Large intestine (tissue), 3 donors: ENCODE measurements at regions not wholly inside any gene's neighbourhood (a gene's known extent, or its start where the extent isn't known, plus 50 kb on each side); places are given as distances from the start of the nearest gene placed in this dataset.

ENCODE experiments used
- DNase-seq, 2 donors: peaks; one replicate each; pipeline versions ENCODE4 v3.0.0 to v3.0.0-alpha.2; 2013
- H3K27ac ChIP-seq: one replicate; pipeline ENCODE4 v1.5.1; 2013; ENCODE audit warnings: low read length
- H3K27me3 ChIP-seq: 2 replicates; pipeline ENCODE4 v1.6.1; 2013; ENCODE audit warnings: low read length; ENCODE audit not compliant: control insufficient read depth, insufficient read depth
- H3K36me3 ChIP-seq: 2 replicates; pipeline ENCODE4 v1.6.1; 2013; ENCODE audit warnings: low read length; ENCODE audit not compliant: control insufficient read depth, insufficient read depth
- H3K4me1 ChIP-seq: one replicate; pipeline ENCODE4 v1.6.1; 2013; ENCODE audit warnings: low read length; ENCODE audit not compliant: control insufficient read depth, insufficient read depth
- H3K4me3 ChIP-seq: one replicate; pipeline ENCODE4 v1.5.1; 2013; ENCODE audit warnings: low read length
- H3K9me3 ChIP-seq: one replicate; pipeline ENCODE4 v1.6.1; 2013; ENCODE audit warnings: mild to moderate bottlenecking, low read depth, low read length, moderate library complexity; ENCODE audit not compliant: control insufficient read depth
- whole genome bisulfite sequencing: methylation state at CpG from one replicate; pipeline ENCODE4 v1.1.5; 2013; ENCODE audit warnings: low lambda C conversion rate; ENCODE audit not compliant: insufficient coverage; 5-methylcytosine and 5-hydroxymethylcytosine counted together

DNA sequence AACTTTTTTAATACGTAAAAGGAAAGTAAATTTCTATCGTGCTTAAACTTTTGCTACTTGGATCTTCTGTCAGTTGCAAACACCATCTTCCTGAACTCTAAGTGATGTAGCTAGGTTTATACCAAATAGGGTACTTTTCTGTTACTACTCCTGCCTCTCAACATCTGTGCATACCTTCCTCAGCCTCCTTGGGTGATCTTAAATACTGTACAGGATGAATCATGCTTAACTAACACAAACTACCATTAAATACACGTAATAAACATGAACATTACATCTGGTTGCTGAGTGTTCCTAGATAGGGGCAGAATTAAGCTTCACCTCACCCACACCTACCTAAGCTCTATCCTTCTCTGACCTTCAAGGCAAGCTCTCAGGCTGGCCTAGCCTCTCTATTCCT is 398.0 kb downstream of the TXNL1 start:
- Histone ChIP-seq H3K27ac (no peak overlapping the region), H3K4me1 (no peaks in the 10 kb centered on the region), H3K9me3 (no peaks in the 10 kb centered on the region), H3K27me3 (no peaks in the 10 kb centered on the region), H3K4me3 (no peak overlapping the region), H3K36me3 (no peaks in the 10 kb centered on the region)
- no peak for DNase-seq
- WGBS: 77% methylated on average over 2 of the region's 3 CpGs

DNA sequence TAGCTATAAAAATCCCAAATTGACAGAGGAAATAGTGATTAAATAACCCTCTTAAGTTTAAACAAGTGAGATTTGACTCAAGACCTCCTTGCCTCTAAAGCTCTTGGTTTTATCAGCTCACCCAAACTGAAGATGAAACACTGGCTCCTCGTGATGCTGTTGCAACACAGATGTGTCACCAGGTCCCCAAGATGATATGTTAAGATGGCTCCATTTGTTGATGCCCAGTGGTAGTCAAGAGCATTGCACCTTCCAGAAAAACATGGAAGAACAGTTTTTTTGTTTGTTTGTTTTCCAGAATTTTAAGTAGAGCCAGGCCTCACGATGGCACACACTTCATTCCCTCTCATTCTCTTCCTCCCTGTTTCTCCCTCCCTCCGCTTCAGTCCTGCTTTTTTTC is 399.8 kb downstream of the TXNL1 start:
- Histone ChIP-seq H3K27me3 (no peaks in the 10 kb centered on the region), H3K36me3 (no peaks in the 10 kb centered on the region), H3K4me1 (no peaks in the 10 kb centered on the region), H3K27ac (no peak overlapping the region), H3K4me3 (no peak overlapping the region), H3K9me3 (no peaks in the 10 kb centered on the region)
- no peak for DNase-seq
- WGBS: 80% methylated on average over 2 of the region's 3 CpGs

DNA sequence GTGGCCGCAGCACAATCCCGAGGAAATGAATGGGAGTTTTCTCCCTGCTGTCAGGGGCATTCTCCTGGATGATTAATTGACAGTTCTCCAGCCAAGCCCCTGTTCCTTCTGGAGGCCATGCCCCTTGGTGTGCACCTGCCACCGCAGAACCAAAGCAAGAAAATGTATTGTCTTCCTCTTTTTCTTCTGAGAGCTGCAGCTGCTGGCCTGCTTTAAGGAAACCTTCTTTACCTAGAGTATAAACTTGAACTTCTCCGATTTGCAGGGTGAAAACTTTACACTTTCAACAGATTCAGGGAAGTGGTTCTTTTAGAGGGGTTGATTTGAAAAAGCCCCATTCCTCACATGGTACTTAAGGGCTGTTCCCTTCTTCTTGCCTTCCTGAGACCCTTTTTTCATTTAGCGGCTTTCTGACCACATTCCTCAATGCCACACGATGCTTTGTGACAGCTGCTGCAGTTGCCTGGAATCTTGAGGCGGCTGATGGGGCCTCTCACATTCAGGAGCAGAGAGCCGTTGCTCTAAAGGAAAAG is 402.8 kb downstream of the TXNL1 start:
- no CpG with 5 or more reads among the region's 8 CpGs for WGBS
- Histone ChIP-seq H3K4me1 (no peaks in the 10 kb centered on the region), H3K9me3 (no peaks in the 10 kb centered on the region), H3K27me3 (no peaks in the 10 kb centered on the region), H3K27ac (no peak overlapping the region), H3K36me3 (no peaks in the 10 kb centered on the region), H3K4me3 (no peak overlapping the region)
- DNase-seq: no peak

DNA sequence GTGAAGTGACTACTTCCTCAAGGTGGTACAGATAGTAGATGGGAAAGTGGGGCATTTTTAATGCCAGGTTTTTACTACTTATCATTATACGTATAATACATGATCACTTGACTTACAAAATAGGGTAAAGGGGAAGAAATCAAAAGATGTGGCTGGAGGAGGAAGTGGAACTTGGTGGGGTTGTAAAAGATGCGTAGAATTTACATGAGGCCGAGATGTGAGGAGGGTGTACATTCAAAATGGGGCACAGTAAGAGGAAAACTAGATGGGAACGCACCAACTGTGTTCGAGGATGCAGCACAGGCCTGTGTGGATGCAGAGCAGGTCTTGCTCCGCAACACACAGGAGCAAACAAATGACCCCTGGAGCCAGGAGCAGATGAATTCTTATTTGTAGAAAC is 403.3 kb downstream of the TXNL1 start:
- WGBS: 83% methylated on average over 1 of the region's 6 CpGs
- Histone ChIP-seq H3K9me3 (no peaks in the 10 kb centered on the region), H3K4me1 (no peaks in the 10 kb centered on the region), H3K27me3 (no peaks in the 10 kb centered on the region), H3K27ac (no peak overlapping the region), H3K36me3 (no peaks in the 10 kb centered on the region), H3K4me3 (no peak overlapping the region)
- DNase-seq: no peak

DNA sequence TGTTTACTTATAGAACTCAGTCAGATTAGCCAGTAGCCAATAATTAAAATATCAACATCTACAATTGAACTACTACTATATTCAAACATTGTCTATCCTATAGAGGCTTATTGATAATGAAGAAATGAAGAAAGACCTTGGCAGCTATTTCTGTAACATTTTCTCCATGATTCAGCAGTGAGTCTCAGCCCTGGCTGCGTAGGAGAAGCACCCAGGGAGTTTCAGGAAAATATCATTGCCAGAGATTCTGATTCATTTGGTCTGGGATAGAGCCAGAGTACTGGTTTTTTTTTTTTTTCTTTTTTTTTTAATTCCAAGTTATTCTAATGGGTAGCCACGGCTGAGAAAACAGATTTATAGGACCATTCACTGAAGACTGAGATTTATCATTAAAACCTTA is 404.8 kb downstream of the TXNL1 start:
- no peak for DNase-seq
- H3K27me3 ChIP-seq: no peaks in the 10 kb centered on the region
- H3K9me3 ChIP-seq: no peaks in the 10 kb centered on the region
- H3K4me3 ChIP-seq: no peak overlapping the region
- H3K36me3 ChIP-seq: no peaks in the 10 kb centered on the region
- no CpG with 5 or more reads among the region's 2 CpGs for WGBS
- no peak overlapping the region for H3K27ac ChIP-seq
- no peaks in the 10 kb centered on the region for H3K4me1 ChIP-seq

DNA sequence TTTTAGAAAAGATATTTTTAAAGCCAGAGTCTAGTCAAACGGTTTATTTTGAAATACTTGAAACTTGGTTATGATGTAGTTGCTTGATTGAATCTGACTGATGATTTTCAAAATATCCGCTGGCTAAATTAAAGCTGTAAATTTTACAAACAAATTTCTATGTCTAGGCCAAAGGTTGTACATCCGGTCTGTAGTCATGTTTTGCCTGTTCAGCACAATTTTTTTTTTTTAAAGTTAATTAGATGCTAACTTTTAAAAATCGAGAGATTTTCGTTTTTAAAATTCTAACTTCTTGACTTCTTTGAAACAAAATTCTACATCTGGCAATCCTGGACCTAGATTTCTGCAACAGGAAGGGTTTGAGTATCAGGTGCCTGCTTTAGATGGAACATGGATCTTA is 412.4 kb downstream of the TXNL1 start:
- no peaks in the 10 kb centered on the region for H3K27me3 ChIP-seq
- no peaks in the 10 kb centered on the region for H3K36me3 ChIP-seq
- no peak overlapping the region for H3K4me3 ChIP-seq
- no peak overlapping the region for H3K27ac ChIP-seq
- 78% methylated on average over 4 of the region's 5 CpGs for WGBS
- no peaks in the 10 kb centered on the region for H3K4me1 ChIP-seq
- no peaks in the 10 kb centered on the region for H3K9me3 ChIP-seq
- no peak for DNase-seq

DNA sequence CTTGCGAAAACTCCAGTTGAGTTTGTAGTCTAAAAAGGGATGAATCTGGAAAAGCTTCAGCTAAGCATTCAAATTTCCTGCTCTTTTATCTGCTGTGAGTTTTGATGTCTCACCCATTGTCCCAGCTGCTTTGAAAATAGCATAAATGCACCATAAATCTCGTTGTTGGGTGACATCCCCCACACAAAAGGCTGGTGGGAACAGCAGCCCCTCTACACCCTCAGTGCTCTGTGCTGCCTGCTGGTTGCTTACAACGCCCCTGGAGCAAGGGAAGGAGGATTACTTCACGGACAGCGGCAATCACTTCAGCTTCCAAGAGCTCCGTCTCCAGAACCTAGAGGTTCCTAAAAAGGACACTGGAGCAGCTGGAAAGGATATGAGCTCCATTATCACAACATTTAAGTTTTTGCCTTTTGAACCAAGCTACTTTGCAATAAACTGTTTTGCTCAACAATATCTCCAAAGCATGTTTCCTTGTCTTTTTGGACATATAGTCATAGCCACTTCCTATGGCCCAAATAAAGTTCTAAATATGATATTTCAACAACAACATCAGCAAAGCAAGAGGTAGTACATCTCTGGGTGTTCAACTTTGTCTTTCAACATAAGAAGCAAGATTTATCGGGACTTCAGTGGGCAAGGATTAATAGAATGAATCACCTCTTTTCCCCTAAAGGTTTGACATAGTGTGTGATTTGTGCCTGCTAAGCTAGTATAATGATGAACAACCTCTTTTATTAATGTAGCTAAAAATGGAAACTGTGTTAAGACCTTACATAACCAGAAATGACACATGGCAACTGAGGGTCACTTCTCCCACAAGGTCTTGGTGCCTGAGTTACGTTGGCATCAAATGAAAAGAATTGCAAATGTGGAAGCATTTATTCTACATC is 413.5 kb downstream of the TXNL1 start:
- Histone ChIP-seq H3K27me3 (no peaks in the 10 kb centered on the region), H3K9me3 (no peaks in the 10 kb centered on the region), H3K27ac (no peak overlapping the region), H3K36me3 (no peaks in the 10 kb centered on the region), H3K4me1 (no peaks in the 10 kb centered on the region), H3K4me3 (no peak overlapping the region)
- no CpG with 5 or more reads among the region's 8 CpGs for WGBS
- no peak for DNase-seq

DNA sequence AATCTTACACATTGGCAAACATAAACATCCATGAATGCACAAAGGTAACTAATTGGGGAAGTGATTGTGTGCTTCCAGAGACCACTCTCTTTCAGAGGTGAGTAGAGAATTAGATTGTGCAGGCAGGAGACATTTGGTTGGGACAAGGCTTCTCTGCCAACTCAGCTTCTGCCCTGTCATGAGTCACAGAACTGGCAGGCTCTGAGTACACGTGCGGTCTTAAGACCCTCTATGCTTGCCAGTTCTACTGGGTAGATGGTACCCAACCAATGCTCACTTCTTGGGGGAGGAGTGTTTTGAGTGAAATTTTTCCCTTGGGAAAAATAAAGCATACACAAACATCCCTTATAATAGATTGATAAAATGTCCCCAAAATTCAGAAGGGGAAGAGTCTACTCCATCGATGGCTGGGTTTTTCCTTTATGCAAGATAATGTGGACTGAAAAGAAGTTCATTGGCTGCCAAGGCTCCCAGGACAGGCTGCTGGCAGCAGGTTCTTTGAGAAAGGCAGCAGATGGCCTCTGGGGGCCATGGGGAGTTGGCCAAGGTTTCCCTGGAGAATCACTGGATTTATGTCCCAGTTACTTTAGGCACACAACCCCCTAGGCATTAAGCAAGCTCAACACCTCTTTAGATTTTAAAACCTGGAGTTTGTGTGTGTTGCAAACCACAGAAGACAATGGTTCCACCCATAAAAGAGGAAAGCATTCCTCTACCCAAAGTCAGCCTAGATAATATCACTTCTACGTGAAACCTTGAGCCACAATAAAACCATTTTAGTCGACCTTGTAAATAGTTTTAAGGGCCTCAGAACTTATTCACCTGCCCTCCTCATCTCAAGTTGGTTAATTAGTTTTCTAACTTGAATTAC is 417.0 kb downstream of the TXNL1 start:
- no peak for DNase-seq
- Histone ChIP-seq H3K27me3 (no peaks in the 10 kb centered on the region), H3K36me3 (no peaks in the 10 kb centered on the region), H3K4me3 (no peak overlapping the region), H3K27ac (no peak overlapping the region), H3K9me3 (no peaks in the 10 kb centered on the region), H3K4me1 (no peaks in the 10 kb centered on the region)
- WGBS: no CpG with 5 or more reads among the region's 5 CpGs

DNA sequence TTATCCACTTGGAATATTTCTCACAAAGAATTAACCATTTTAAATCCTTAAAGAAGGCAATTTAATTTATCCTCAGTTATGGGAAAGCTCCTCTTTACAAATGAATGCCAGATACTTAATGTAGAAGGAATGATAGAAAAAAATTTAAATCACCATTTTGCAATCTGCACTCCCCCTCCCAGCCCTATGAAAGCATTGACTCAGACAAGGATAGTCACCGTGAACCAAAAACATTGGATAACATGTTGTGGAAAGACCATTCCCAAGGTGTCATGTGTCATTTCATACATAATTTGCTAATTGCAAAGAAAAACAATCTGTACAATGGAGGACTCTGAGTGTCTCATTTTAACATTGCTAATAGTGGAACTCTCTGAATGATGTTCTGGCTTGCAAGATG is 421.0 kb downstream of the TXNL1 start:
- no peak for DNase-seq
- Histone ChIP-seq H3K27me3 (no peaks in the 10 kb centered on the region), H3K4me3 (no peak overlapping the region), H3K4me1 (no peaks in the 10 kb centered on the region), H3K9me3 (no peaks in the 10 kb centered on the region), H3K36me3 (no peaks in the 10 kb centered on the region), H3K27ac (no peak overlapping the region)
- no CpG with 5 or more reads among the region's 1 CpG for WGBS

DNA sequence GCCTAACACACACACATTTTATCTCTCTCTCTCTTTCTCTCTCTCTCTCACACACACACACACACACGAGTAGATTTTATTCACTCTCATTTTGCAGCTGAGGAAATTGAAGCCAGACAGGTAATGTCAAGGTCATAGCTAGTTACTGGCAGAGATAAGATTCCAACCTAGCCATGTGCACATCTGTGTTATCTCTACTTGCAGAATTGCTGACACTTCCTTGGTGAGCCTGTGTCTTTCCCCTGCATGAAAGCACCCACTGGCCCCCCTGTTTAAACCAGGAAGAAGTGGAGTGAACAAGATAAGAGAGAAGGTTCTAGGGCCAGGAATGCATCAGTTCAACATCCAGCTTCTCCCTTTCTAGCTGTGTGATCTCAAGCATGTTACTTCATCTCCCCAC is 423.7 kb downstream of the TXNL1 start:
- Histone ChIP-seq H3K4me3 (no peak overlapping the region), H3K27ac (no peak overlapping the region), H3K4me1 (no peaks in the 10 kb centered on the region), H3K36me3 (no peaks in the 10 kb centered on the region), H3K27me3 (no peaks in the 10 kb centered on the region), H3K9me3 (no peaks in the 10 kb centered on the region)
- DNase-seq: peak; percentile 3 to 37
- 0% methylated on average over 1 of the region's 1 CpG for WGBS
